ENCODE measurements at regions not wholly inside any gene's neighbourhood (a gene's known extent, or its start where the extent isn't known, plus 50 kb on each side); places are given as distances from the start of the nearest gene placed in this dataset.

- TF ChIP-seq EZH2phosphoT487 (IDR thresholded peaks at IDR 0.05; ENCODE audit: low read depth): no peak
- TF ChIP-seq, protein P1, sequence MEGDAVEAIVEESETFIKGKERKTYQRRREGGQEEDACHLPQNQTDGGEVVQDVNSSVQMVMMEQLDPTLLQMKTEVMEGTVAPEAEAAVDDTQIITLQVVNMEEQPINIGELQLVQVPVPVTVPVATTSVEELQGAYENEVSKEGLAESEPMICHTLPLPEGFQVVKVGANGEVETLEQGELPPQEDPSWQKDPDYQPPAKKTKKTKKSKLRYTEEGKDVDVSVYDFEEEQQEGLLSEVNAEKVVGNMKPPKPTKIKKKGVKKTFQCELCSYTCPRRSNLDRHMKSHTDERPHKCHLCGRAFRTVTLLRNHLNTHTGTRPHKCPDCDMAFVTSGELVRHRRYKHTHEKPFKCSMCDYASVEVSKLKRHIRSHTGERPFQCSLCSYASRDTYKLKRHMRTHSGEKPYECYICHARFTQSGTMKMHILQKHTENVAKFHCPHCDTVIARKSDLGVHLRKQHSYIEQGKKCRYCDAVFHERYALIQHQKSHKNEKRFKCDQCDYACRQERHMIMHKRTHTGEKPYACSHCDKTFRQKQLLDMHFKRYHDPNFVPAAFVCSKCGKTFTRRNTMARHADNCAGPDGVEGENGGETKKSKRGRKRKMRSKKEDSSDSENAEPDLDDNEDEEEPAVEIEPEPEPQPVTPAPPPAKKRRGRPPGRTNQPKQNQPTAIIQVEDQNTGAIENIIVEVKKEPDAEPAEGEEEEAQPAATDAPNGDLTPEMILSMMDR (IDR thresholded peaks at IDR 0.05; ENCODE audit: low read depth, low read length): no peak
- Histone ChIP-seq H3K27me3 (ENCODE audit: low read depth, low read length) (no peaks in the 10 kb centered on the region), H4K20me1 (ENCODE audit: insufficient read depth, low read length) (no peaks in the 10 kb centered on the region), H3K9ac (ENCODE audit: low read length) (no peak overlapping the region), H3K9me3 (ENCODE audit: insufficient read depth, low read length) (no peaks in the 10 kb centered on the region), H3K27ac (ENCODE audit: low read length) (no peak overlapping the region), H2AFZ (ENCODE audit: low read depth, low read length) (no peak overlapping the region), H3K4me2 (ENCODE audit: low read length) (no peak overlapping the region), H3K79me2 (ENCODE audit: low read length) (no peaks in the 10 kb centered on the region; the same call in 1 of the 2 replicates), H3K36me3 (replicated peaks; ENCODE audit: low read depth, low read length) (peaks cover under 1% of the 10 kb centered on the region), H3K4me1 (ENCODE audit: low read length) (peaks cover 4% of the 10 kb centered on the region), H3K4me3 (ENCODE audit: low read length) (no peak overlapping the region)
These were observed 338.1 kb downstream of the SEC14L1 start for GRCh38 chr17:77478899-77479298.

DNA sequence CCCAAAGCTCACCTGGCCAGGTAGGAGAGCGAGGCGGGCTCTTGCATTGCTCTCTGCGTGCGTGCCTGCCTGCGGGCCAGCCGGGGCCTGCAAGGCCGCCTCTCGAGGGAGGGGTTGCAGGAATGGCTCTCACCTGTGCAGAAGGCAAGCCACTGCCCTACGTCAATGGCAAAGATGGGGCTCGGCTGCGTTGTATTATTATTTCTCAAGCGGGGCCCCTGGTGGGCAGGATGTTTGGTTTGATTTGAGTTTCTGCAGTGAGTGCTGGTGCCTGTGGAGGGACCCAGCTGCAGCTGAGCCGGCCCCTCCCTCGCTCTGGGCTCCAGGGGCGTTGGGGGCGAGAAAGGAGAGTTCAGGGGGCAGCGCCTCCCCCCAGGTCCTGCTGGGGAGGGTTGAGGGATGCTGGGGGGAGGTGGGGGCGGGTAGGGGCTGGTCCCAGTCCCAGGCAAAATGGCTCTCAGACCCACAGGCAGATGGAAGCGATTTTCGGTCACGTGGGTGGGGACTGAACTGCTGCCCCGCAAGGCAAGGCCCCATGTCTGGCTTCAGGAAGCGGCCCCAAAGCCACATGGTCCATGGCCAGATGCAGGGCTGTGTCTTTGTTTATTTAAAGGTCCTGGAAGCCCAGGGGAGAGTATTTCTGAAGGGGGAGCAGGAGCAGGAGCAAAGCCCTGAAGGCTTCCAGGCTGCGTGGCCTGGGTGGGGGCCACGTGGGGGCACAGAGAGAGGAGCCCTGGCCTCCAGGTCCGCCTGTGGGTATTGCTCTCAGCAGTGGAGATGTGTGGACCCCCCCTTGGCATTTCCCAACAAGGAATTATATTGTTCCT, 338.8 kb downstream of the SEC14L1 start:
- H3K27ac ChIP-seq (ENCODE audit: low read length): no peak overlapping the region
- TF ChIP-seq, protein P1 (IDR thresholded peaks at IDR 0.05; ENCODE audit: low read depth, low read length): no peak
- TF ChIP-seq EZH2phosphoT487 (IDR thresholded peaks at IDR 0.05; ENCODE audit: low read depth): no peak
- H3K36me3 ChIP-seq (replicated peaks; ENCODE audit: low read depth, low read length): peaks cover 3% of the 10 kb centered on the region
- no peaks in the 10 kb centered on the region for H3K79me2 ChIP-seq (ENCODE audit: low read length)
- no peaks in the 10 kb centered on the region for H3K9me3 ChIP-seq (ENCODE audit: insufficient read depth, low read length)
- H2AFZ ChIP-seq (ENCODE audit: low read depth, low read length): no peak overlapping the region
- no peak overlapping the region for H3K4me2 ChIP-seq (ENCODE audit: low read length)
- H3K9ac ChIP-seq (ENCODE audit: low read length): no peak overlapping the region
- H3K4me1 ChIP-seq (ENCODE audit: low read length): no peaks in the 10 kb centered on the region
- H3K27me3 ChIP-seq (ENCODE audit: low read depth, low read length): no peaks in the 10 kb centered on the region
- no peaks in the 10 kb centered on the region for H4K20me1 ChIP-seq (ENCODE audit: insufficient read depth, low read length)
- H3K4me3 ChIP-seq (ENCODE audit: low read length): no peak overlapping the region

DNA sequence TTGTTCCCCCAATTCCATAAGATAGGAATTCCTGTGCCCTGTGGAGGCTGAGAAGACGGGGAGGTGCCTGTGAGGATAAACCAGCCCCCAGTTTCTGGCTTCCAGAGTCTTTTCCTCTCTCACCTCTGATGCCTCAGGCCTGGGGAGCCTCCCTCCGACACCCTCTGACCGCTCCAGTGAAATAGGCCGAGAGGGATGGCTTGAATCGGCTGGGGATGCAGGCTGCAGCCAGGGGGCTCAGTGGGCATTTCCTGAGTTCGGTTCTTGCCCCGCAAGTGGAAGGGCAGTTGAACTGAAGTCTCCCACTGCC, 339.4 kb downstream of the SEC14L1 start:
- H3K36me3 ChIP-seq (replicated peaks; ENCODE audit: low read depth, low read length): peaks cover 3% of the 10 kb centered on the region
- no peaks in the 10 kb centered on the region for H3K4me1 ChIP-seq (ENCODE audit: low read length)
- H4K20me1 ChIP-seq (ENCODE audit: insufficient read depth, low read length): no peaks in the 10 kb centered on the region
- no peak overlapping the region for H2AFZ ChIP-seq (ENCODE audit: low read depth, low read length)
- TF ChIP-seq EZH2phosphoT487 (IDR thresholded peaks at IDR 0.05; ENCODE audit: low read depth): no peak
- TF ChIP-seq, protein P1 (IDR thresholded peaks at IDR 0.05; ENCODE audit: low read depth, low read length): no peak
- no peak overlapping the region for H3K4me3 ChIP-seq (ENCODE audit: low read length)
- H3K9me3 ChIP-seq (ENCODE audit: insufficient read depth, low read length): no peaks in the 10 kb centered on the region
- H3K9ac ChIP-seq (ENCODE audit: low read length): no peak overlapping the region
- H3K79me2 ChIP-seq (ENCODE audit: low read length): no peaks in the 10 kb centered on the region
- H3K27ac ChIP-seq (ENCODE audit: low read length): no peak overlapping the region
- H3K27me3 ChIP-seq (ENCODE audit: low read depth, low read length): no peaks in the 10 kb centered on the region
- H3K4me2 ChIP-seq (ENCODE audit: low read length): no peak overlapping the region

DNA sequence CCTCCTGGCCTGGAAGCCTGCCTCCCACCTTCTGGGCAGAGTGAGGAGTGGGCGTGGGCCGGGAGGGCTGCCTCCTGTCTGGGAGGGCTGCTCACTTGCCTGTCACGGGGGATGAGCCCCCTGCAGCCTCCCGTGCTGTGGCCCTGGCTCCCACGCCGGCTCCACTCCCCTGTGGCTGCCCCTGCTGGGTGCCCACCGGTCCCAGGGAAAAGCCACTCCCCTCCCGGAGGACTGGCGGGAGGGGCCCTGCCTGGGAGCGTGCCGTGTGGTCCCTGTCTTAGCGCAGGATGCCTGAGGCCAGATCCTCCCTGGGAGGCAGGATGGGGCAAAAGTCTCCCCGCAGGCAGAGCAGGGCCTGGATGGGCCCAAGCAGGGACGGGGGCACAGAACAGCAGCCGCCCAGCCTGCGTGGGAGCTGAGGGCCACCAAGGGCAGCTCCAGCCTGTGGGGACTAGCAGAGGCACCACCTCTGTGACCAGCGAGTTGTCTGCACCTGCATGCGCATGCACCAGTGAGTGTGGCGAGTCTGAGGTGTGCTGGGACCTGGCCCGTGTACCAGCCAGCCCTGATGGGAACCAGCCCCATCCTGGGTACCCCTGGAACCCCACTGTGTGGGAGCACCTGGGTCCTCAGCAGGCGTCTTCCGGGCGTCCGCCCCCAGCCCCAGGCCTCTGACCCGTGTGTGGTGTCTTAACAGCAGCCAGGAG, 339.9 kb downstream of the SEC14L1 start:
- H3K4me1 ChIP-seq (ENCODE audit: low read length): no peaks in the 10 kb centered on the region
- H3K36me3 ChIP-seq (replicated peaks; ENCODE audit: low read depth, low read length): peaks cover 3% of the 10 kb centered on the region
- TF ChIP-seq, protein P1 (IDR thresholded peaks at IDR 0.05; ENCODE audit: low read depth, low read length): no peak
- no peak for TF ChIP-seq EZH2phosphoT487 (IDR thresholded peaks at IDR 0.05; ENCODE audit: low read depth)
- no peak overlapping the region for H3K4me3 ChIP-seq (ENCODE audit: low read length)
- no peaks in the 10 kb centered on the region for H3K9me3 ChIP-seq (ENCODE audit: insufficient read depth, low read length)
- H3K4me2 ChIP-seq (ENCODE audit: low read length): no peak overlapping the region
- no peak overlapping the region for H3K27ac ChIP-seq (ENCODE audit: low read length)
- no peaks in the 10 kb centered on the region for H3K79me2 ChIP-seq (ENCODE audit: low read length)
- H2AFZ ChIP-seq (ENCODE audit: low read depth, low read length): no peak overlapping the region
- no peak overlapping the region for H3K9ac ChIP-seq (ENCODE audit: low read length)
- no peaks in the 10 kb centered on the region for H3K27me3 ChIP-seq (ENCODE audit: low read depth, low read length)
- H4K20me1 ChIP-seq (ENCODE audit: insufficient read depth, low read length): no peaks in the 10 kb centered on the region

Data from OCI-LY3 (cell line).